DMS153 treated with DMSO at 0.1 percent for 48 hours (cell line): ENCODE measurements at regions not wholly inside any gene's neighbourhood (a gene's known extent, or its start where the extent isn't known, plus 50 kb on each side); places are given as distances from the start of the nearest gene placed in this dataset.

Source experiments
- DNase-seq: peaks from one replicate; lab custom pipeline; 2025; ENCODE audit not compliant: unreplicated experiment; lab: John Stamatoyannopoulos, UW

DNA sequence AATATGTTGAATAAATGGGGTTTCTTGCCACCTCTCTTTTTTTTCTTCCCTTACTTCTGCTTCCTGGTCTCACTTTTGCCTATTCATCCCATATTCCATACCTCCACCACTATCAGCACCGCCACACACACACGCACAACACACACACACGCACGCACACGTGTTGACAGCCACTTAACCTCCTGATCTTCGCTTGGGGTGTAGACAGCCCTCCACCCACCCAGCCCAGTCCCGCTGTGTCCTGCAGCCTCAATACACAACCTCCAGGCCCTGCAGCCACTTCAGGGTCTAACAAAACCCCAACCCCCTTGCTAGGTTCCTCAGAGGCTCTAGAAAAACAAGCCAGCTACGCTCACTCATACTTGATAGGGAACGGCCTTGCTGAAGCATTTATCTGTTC lies 72.3 kb downstream of the LINC00237 start:
- DNase-seq: no peak

DNA sequence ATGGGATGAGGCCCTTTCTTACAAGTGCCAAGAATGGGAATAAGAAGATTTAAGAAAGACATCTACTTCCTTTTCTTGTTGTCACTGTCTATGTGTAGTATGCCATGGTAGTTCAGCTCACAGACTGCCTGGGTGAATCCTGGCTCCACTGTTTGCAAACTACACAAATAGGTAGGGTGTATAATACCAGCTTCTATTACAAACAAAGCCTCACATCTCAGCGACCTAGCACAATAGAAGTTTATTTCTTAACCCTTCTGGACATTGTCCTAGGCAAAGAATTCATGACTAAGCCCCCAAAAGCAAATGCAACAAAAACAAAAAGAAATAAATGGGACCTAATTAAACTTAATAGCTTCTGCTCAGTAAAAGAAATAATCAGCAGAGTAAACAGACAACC lies 74.5 kb downstream of the LINC00237 start:
- no peak for DNase-seq

DNA sequence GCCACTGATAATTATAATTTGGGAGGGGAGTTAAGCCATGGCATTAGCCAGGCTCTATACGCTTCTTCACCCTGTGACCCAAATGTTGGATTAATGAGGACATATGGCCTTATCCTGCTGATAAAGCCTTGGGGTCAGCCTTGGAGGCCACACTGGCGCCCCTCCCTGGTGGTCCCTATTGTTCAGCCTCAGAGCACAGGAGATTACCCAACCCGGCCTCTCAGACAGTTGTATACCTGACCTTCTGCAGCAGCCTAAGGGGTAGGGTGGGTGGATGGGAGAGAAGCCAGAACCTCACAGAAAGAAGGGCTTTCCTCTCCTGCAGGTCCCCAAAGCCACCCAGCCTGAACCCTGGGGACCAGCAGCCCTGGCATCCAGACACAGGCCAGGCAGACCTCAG lies 76.8 kb downstream of the LINC00237 start:
- DNase-seq: no peak

DNA sequence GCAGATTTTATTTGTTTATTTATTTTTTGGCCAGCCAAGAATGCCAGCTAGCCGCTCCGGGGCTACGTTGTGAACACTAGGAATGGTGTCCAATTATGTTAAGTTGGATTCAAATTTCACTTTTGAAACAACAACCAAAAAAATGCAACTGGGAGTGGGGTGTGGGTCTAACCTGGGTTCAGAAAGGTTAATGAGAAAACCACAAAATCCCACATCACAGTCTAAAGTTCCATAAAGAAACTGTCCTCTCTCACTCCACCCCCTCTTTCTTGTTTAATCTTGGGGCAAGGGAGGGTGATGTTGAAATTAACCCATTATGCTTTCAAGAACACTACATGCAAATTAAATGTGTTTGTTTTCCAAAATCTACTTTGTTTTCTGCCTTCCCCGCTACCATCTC lies 77.2 kb downstream of the LINC00237 start:
- no peak for DNase-seq

DNA sequence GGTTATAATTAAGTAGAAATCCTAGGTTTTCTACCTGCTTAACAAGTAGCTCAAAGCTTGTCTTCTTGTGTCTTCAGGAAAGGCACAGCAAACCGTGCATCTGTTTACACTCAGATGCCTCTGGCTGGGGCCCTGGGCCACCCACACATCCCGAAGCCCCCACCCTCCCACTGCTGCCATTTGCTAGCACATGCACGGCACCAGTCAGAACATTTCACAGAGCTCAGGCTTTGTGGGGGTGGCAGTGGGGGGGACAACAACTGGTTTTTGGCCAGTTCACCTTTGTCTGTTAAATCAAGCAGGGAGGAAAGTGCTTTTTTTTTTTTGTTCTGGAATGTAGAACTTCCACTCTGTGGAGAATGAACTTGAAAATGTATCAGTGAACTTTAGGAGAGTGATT lies 77.7 kb downstream of the LINC00237 start:
- no peak for DNase-seq

DNA sequence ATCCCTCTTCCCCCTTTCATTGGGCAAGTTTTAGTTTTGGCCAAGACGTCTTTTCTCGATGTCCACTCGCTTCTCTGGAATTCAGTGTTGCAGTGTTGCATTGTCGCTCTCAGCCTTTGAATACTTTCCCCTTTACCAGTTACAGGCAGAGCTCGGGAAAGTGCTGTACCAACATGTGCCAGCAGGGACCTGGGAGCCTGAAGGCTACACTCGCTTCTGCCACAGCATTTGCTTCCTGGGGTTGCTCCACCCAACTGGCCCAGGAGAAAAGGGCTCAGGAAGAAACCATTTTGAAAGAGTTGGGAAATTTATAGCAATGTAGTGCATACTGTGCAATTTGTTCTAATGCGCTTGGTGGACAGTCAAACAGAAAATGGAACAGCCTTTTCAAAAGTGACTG lies 78.6 kb downstream of the LINC00237 start:
- no peak for DNase-seq

DNA sequence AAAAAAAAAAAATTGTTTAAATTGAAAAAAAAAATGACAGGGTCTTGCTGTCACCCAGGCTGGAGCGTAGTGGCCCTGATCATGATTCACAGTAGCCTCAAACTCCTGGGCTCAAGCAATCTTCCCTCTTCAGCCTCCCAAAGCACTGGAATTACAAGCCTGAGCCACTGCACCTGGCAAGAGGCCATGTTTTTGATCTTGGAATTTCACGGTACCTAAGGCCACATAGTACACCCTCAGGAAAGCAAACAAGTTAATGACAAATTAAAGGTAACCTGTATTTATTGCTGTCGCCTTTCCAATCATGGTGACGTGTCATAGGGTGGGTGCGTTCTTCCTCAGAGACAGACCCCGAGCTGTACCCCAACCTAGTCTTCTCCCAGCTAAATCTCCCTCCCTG lies 79.2 kb downstream of the LINC00237 start:
- no peak for DNase-seq

DNA sequence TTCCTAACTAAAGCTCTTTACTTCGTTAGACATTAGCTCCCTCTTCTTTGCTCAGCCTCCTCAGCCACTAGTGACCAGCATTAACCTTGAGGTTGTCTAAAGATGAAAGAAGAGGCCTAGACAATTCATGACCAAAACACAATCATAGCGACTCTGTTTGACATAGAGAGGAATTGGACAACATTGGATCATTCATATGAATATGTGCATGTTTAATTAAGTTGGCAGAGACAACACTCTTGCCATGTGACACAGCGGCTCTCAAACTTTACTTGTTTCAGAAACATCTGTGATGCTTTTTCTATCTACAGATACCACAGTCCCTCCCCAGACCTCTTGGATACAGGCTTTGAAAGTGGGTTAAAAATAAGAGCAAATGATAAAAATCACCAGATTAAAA lies 81.7 kb downstream of the LINC00237 start:
- DNase-seq: no peak

DNA sequence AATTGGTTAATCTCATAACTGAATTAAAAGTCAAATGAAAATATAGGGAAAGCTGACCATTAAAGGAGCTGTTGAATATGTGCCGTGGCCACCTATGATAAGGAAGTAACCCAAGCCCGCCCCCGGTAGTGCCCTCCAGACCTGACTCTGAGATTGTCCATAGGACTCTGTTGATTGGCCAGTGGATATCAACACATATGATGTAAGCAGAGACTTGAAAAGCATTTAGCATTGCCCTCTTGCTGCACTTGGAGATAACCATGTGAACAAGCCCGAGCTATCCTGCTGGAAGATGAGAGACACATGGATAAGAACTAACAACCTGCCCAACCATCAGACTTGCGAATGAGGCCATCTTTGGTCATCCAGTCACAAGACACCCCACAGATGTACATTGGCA lies 83.2 kb downstream of the LINC00237 start:
- DNase-seq: no peak

DNA sequence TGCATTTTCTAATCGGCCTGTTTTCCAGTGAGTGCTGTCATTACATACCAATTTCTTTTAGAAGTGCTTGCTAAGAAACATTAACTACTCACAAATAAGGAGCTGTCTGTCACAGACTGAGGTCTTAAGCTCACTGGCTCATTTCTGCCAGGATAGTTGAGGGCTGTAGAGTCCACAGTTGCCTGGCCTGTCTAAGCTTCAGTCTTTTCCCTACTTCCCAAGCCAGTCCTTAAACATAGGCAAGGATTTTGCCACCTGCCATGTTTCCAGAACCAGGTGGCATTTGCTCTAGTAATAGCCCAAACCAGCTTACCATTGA lies 84.7 kb downstream of the LINC00237 start:
- no peak for DNase-seq

DNA sequence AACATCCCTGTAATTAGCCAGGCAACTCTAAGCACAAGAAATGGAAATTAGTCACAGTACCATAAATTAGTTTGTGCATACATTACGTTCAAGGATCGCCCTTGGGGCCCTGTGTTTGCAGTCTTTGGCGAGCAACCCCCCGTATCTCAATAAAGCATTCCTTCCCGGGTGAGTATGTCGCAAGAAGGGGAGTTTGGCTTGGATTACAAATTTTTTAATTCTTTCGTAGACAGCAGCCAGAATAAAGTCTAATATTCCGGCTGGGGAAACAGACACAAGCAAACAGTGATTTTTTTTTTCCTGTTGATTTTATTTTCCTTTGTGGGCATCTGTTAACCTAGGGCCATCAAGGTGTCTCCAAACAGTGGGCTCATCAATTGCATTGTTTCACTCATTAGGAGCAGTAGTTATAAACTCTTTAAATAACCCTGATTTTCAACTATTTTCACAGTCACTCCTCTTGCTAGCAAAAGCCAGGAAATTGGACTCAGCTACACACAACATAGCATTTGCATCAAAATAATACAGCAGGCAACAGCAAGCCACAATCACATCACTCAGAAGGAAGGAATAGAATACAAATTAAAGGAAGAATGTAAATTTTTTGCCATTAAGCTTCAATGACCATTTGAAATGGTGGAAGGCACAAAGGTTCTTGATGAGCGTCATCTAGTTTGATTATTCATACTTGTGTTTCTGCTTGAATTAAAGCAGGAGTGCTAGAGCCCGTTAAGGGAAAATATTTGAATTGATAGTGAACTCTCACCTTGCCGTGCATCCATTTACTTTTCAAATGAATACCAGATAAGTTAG lies 85.3 kb downstream of the LINC00237 start:
- DNase-seq: no peak

DNA sequence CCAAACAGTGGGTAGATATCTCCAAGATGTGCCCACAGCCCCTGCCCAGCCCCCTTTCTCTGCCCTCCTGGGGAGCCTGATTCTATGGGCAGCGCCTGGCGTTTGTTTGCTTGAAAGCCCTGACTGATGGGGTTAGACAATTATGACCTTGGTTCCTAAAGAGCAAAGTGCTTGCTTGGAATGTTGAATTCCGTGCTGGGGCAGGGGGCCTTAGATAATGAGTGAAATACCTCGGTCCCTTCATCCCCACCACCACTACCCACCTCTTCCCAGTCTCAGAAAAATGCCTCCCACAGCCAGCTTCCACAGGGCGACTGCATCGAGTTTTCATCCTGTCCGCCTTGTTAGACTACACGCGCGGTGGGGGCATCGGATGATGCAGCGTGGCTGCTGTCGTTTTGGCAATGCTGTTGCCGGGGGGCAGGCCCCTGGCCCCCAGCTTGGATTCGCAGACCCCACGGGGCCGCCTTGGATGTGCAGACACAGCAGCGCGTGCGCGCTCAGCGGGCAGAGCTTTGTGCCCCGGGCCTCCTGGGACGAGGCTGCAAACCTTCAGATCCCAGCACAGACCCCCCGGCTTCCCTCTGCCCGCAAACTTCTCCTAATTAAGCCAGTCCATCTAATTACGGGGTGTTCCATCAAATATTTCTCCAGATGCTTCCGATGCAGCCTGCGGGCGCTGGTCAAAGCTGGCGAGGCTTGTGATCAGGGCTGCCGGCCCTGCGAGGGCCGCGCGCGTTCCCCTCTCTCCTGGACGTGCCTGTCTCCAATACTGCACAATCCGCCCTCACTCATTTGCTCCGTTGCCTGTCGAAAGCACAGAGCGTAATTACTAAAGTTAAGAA lies 86.1 kb downstream of the LINC00237 start:
- no peak for DNase-seq

DNA sequence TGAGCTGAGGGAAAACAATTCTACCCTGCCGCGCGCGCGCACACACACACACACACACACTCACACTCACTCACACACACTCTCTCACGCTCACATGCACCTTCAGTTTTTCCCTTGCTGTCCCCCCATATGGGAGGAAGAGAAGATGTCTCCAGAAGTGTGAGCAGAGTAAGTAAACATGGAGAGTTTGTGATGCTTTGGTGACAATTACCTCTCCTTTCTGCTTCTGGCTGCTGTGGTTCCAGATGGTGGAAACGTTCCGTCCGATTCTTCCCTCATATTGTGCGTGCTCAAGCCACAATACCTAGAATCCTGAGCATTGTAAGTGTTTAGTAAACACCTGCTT lies 86.7 kb downstream of the LINC00237 start:
- no peak for DNase-seq

DNA sequence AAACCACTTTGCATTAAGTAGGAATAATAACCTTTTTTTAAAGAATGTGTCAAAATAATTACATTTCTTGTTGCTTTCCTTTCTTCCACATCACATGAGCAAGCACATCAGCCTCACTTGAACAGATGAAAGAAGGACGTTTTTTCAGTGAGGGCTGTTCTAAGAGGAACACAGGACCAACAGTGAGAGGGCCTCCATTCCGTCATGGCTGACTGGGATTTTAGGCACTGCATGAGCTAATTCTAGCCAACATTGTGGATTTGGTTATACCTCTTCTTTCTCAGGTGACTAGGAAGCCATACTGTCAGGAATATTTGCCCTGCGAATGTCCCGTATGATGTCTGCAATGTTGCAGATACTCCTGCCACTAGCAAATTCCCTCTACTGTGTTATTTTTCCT lies 87.6 kb downstream of the LINC00237 start:
- no peak for DNase-seq

DNA sequence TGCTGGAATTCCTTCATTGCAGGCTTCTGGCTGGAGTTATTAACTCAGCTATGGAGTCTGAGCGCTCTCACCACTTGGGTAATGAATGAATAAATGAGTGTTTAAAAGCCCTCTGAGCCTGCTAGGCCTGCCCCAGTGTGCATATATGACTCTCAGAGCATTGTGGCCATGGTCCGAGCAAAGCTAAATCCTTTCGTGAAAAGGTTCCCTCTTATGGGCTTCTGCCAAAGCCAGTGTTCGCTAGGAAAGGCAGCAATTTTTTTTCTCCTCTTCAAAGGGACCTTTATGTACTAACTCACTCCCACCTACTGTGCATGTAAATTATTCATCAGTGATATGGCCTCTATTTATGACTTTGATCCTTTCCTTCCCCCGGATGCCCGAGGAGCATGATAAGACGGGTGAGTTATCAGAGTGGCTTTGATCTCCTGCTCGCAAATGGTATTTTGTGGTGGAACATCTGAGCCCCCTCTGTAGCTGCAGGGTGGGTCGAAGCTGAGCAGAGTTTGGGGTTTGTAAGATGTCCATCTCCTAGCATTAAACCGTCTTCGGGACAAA lies 88.6 kb downstream of the LINC00237 start:
- DNase-seq: no peak

DNA sequence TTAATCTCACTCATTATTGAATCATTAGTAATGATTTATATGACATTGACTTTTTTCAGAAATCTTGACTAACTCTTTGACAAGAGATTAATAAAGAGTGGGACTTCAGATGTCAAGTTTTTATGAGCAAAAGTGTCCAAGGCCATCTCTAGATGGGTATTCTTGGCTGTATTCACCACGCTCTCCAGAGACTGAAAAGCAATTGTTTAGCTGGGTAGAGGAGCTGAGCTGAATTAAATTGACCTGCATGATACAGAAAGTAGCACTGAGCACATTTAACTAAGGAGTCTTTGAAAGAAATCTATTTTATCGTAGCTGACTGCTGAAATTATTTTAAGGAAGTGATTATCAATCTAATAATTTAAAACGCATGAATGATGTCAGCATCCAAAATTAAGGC lies 89.4 kb downstream of the LINC00237 start:
- DNase-seq: no peak

DNA sequence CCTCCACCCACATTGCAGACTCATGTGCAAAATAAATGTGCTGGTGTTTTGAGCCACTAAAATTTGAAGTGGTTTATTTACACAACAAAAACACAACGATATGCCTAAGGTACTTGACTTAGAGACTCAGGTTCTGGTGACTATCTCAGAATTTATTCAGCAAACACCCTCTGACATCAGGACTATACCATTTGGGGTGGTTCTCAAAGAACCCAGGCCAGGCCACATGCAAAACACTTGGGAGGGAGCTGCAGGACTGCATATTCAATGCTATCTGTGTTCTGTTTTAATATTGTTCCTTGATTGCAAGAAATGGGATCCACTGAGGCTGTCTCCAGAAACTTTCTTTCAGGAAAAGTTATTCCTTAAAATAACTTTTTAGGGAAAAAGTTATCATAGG lies 91.6 kb downstream of the LINC00237 start:
- no peak for DNase-seq

DNA sequence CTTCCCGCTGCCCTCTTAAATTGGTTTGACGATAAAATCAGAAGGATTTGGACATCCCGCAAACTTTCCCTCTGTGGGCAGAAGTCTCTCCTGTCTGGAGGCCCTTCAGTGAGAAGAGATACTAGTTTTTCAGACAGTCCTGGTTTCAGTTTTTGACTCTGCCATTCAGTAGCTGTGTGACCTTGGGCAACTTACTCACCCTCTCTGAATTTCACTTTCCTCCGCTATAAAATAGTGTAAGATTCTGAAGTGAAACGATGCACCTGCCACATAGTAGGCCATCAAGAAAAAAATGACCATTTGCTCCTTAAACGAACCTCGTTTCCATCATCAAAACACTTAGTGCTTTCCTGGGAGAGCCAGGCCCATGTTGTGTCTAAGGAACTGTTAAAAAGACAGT lies 97.2 kb downstream of the LINC00237 start:
- no peak for DNase-seq

DNA sequence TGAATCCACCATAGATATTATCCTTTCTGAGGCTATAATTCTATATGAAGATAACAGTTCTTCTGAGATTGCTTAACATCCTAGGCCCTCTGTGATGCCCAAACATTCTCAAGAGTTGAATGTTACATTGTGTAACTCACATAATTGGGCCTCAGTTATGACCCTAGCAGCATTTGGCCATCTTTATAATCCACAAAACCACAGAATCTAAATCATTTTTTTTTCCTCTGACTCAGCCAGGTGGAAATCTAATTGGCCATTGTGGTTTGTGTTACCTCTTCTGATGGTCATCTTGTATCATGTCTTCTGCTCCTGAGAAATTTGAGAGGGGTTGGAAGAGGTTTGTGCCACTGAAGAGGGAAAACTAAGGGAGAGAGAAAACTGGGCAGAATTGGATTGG lies 99.5 kb downstream of the LINC00237 start:
- DNase-seq: no peak

DNA sequence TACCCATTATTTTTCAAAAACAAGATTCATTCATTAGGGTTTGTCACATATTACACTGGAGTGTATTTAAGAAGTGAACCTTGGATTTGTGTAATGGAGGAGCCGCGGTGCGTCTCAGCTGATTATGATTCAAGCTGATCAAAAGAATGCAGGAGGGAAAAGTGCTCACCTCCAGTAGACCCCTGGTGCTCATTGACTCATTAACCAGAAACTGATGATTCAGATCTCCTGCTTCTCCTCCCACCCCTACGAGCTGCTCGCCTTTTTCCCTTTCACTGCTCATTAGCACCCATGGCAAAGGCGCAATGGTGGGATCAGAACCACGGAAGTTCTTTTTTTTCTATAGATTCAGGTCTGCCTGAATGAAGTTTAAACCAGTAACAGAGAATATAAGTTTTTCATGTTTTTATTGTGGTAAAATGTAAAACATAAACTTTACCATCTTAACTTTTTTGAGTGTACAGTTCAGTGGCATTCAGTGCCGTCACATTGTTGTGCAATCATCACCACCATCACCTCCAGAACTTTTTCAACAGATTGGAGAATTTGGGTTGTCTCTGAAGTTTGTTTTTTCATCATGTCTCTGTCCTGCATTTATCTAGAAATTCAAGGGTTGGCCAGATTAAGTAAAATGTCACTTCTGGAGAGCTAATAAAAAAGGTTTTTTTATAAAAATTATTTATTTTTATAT lies 101.6 kb downstream of the LINC00237 start:
- no peak for DNase-seq

DNA sequence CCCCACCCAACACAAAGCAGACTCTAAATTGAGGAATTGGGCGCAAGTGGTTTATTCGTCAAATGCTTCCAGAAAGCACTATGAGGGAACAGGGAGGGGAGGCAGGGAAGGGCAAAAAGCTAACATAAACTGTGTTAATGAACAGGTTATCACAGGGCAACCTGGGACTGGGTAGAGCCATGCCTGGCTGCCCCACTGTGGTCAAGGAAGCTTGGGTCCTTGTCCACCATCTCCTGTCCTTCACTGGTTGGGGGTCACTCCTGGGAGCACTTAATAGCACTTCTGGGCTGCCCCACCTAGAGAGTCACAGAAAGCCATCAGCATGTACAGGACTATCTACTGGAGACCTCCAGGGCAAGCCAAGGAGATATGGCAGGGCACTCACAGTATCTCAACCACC lies 102.3 kb downstream of the LINC00237 start:
- DNase-seq: no peak

DNA sequence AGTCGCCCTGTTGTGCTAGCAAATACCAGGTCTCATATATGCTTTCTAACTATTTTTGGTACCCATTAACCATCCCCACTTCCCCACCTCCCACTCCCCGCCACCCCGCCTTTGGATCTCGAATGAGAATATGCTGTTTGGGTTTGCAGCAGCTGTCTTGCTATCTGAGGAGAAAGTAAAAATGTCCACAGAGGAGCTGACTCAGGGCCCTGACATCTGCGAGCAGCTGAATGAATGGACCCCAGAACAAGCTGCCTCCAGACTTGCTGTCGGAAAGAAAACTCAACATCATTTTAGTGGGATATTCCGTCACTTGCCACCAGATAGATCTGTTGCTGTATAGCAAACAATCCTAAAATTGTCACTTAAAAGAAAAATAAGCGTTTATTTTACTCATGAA lies 103.7 kb downstream of the LINC00237 start:
- DNase-seq: no peak
